Hepatocyte (in vitro differentiated cells): ENCODE measurements at regions not wholly inside any gene's neighbourhood (a gene's known extent, or its start where the extent isn't known, plus 50 kb on each side); places are given as distances from the start of the nearest gene placed in this dataset.

Experiments
- CTCF ChIP-seq: fragments of 200-600 bp; sonication (generic); IDR thresholded peaks from 2 replicates; pipeline ENCODE4 v1.5.1; 2016; ENCODE audit warnings: antibody characterized with exemption, mild to moderate bottlenecking; ENCODE audit not compliant: poor library complexity
- EZH2 ChIP-seq: fragments of 200-600 bp; sonication (generic); IDR thresholded peaks from 2 replicates; pipeline ENCODE4 v1.6.1; 2016; ENCODE audit warnings: antibody characterized with exemption, mild to moderate bottlenecking, borderline replicate concordance

GRCh38 chr2:175640655-175641054, 361.4 kb downstream of the LNPK start:
- TF ChIP-seq CTCF (no peak), EZH2 (no peak)
